ENCODE measurements at regions not wholly inside any gene's neighbourhood (a gene's known extent, or its start where the extent isn't known, plus 50 kb on each side); places are given as distances from the start of the nearest gene placed in this dataset.
"Not testable (repeated sequence)": the region's sequence is repeated elsewhere in the genome, so short reads cannot be mapped to it uniquely, and the experiment has no call there.

DNA sequence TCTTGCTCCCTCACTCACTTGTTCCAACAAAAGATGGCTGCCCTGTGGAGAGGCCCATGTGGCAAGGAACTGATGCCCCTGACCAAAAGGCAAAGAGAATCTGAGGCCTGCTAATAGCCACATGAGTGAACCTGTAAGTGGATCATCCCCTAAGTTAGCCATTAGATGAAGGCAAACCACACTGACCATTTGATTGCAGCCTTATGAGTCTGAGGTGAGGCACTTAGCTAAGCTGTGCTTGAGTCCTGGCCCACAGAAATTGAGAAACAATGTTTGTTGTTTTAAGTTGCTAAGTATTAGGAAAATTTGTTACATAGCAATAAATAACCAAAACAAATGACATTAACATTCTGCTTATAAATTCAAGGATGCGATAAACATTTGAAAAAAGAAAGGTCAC, 100.1 kb upstream of the BET1 start:
- DNase-seq (ENCODE audit: low spot score), result no peak

DNA sequence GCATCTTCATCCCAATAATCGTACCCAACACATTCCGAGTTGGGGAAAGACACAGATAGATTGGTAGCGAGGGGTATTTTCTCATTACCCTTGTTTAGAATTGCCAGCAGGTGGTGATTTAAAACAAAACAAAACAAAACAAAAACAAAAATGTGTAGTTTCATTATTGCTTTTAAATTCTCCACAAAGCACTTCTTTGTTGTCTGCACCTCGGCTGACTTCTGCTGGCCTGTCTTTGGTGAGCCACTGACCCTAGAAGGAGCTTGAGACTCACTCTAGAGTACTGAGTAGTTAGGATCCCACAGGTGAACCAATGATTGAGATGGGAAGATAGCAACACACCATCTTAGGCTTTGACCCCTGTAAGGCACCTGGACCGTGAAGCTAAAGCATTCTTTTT, 105.4 kb upstream of the BET1 start:
- DNase-seq (ENCODE audit: low spot score), result no peak

DNA sequence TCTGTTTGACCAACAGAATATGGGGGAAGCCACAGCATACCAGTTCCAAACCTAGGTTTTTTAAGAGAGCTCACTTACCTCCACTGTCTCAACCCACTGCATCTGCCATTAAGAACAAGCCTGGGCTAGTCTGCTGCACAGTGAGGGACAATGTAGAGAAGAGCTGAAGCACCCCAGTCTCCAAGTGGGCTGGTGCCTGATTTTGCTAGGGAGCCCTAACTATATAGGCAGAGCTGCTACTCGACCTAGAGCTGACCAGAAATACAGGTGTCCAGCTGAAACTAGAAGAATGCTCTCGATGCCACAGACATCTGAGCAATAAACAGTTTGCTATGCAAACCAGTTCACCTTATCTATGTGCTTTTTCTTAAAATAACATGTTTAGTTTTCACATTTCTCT, 106.9 kb upstream of the BET1 start:
- DNase-seq (ENCODE audit: low spot score), result no peak

DNA sequence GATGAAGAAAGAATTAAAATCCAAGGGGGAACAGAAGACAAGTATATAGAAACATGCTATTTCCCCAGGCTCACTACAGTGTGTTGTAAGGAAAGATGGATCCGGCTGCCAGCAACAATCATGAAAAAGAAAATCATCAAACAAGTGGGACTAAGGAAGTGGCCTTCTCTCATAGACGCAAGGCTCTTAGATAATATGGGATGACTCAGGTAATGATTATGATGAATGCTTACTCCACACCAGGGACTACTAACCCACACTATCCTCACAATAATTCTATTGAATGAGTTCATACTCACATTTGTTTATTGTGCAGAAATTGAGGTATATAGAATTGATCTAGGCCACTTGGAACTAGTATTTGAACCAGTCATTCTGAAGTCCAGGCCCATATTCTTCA, 111.2 kb upstream of the BET1 start:
- DNase-seq (ENCODE audit: low spot score), result no peak

DNA sequence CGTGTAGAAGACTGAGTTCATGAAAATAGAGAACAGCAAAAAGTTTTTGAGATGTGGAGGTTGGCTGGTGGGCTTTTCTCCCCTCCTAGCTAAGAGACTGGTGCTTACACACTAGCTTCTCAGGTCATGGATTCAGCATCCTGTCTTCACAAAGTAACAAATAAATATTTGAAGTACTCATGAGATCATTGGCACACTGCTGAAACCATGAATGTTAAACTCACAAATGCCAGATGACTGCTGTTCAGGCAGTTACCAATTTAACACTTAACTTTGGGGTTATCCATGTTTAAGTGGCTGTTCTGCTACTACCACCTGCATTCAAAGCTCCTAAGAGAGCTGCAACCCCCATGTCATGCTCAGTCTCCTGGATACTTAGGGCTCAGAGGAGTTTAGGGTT, 119.0 kb upstream of the BET1 start:
- DNase-seq (ENCODE audit: low spot score), result no peak

DNA sequence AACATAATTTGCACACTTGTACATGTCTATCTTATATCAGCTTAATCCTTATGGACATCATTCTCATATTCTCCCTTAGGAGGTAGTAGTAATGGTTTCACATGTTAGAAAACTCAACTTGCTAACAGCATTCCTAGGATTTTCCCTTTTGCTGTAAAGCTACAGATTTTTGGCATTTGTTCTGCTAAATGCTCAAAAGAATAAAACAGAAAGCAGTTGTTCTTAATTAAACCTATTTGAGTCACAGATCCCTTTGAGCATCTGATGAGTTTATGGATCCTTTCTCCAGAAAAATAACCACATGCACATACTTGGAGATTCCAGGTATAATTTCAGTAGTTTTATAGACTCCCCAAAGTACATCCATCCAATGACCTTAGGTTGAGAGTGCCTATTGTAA, 122.9 kb upstream of the BET1 start:
- DNase-seq (ENCODE audit: low spot score), result no peak

DNA sequence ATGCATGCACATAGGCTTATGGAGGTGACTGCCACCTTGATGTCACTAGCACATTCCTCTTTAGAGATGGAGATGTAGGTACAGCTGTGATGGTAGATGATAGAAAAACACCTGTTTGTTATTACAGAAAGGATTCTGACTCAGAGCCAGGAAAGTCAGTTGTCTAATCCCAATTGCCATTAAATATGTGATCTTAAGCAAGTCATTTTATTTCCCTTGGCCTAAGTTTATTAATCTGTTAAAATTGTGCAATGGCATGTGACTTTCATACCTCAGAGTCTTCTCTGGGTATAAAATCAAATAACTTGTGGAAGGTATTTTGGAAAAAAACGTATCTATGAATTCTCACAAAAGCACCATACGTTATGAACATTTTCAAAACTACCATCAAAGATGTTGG, 123.9 kb upstream of the BET1 start:
- DNase-seq (ENCODE audit: low spot score), result no peak

DNA sequence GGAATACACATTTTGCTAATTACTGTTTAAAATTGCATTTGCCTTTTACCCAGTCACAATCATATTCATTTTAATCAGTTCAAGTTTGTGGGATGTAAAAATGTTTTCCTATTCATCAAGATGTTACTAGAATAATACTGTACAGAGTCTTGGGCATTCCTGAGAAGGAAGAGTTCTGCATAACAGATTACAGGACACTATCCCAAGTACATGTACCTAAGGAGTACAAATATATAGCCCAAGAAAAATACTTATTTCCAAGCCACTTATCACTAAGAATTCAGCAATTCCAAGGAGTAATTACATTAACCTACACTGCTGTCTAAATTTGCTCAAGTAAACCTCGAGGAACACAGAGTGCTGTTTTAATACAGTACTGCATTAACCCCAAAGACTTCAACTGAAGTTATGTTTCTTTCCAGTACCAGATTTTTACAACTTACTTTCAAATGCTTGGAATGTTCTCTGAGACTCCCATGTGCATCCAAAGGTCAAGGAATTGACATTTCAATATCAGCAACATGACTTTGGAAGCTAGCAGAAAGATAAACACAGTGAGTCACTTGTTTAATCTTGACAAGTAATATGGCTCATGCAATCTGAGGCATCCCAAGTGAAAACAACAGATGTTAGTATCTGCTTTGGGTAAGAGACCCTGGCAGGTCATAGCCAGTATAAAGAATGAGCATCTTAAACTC, 125.4 kb upstream of the BET1 start:
- DNase-seq (ENCODE audit: low spot score), result no peak

DNA sequence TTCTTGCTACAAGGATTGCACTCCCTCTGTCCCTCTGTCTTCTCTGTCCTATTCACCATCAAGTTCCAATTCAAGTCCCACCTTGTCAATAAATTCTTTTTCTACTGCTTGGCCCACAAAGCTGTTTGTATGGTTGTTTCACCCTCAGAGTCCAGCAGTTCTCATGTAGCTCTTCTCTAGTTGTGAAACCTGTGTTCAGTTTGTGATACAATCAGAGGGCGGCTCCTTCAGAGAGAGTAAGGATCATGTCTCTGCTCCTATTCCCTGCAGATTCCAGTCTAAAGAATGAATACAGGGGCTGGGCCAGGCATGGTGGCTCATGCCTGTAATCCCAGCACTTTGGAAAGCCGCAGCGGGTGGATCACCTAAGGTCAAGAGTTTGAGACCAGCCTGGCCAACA, 126.6 kb upstream of the BET1 start:
- DNase-seq (ENCODE audit: low spot score), result no peak

DNA sequence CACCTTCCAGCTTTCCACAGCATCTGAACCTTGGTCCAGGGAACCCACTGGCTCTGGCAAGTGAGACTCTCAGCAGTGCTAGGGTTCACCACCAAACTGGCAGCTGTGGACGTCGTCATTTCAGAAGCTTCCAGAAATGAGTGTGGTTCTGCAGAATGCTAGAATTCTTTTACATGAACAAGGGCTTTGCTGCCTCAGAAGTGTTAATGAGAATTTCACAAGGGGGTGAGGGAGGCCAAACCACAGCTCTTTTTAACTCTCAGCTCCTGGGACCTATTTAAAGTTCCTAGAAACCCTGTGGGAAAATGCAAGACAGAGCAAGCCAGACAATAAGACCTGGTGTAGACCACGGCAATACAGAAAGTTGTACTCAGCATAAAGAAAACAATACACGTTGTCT, 129.3 kb upstream of the BET1 start:
- DNase-seq (ENCODE audit: low spot score), result no peak

DNA sequence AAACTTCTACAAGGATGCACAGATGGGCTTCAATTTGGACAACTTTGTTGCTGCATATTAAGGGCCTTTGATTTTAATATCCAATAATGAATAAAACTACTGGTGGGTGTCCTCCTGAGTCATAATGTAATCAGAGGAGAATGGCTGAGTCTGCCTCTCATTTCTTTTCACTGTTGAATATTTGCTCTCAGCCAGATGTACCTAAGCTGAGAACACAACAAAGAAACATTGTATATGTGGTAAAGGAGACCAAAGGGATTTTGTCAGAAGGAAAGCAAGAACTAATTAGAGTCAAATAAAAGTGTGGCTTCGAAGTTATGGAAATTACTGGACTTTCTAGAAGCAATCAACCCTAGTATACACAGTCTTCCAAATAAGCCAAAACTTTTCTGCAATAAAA, 131.0 kb upstream of the BET1 start:
- no peak for DNase-seq (ENCODE audit: low spot score)

DNA sequence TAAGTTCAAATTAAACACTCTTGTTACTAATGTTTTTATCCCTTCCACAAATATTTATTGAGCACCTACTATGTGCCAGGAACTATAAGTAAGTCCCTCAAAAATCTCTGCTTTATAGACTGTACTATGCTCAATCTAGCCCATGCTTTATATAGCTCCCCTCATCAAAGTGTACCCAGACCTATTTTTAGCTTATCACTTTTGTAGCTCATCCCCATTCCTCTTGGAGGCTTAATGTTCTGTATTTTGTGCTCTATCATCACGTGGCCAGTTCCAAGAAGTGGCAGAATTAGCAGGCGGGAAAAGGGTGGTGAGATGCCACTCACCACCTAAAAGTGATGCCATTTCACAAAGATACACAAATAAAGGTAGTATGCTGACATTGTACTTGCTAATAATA, 138.1 kb upstream of the BET1 start:
- no peak for DNase-seq (ENCODE audit: low spot score)

DNA sequence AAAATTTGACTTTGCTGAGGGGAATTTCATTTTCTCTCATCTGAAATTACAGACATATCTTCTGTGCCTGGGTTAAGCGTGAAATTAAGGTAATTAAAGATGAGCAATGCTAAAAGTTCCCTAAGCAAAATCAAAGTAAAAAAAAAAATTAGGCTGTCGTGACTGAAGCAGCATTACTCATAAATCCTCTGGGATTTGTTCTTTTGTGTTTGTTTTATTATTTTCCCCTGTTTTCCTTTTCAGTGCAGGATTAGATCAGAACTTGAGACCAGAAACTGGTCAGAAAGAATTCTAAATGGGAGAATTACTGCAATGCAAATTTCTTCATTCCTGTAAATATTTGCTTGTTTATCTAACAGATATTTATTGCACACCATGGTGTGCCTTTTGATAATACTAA, 141.4 kb upstream of the BET1 start:
- no peak for DNase-seq (ENCODE audit: low spot score)

DNA sequence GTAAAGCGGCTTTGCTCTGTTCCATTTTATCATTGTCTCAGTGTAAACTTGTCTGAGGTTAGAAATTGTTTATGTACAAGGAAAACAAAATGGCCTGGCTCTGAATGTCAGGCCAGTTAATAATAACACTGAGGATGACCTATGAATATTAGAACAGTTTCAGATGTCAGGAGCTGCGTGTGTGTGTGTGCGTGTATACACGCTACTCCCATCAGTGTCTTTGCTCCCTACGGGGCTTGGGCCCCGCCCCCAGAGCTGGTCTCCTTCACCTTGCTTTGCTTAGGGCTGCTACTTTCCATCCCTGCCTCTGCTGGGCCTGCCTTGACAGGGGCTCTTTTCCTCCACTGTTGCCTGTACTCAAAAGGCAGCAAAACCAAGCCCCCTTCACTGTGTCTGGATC, 142.3 kb upstream of the BET1 start:
- DNase-seq (ENCODE audit: low spot score), result no peak

DNA sequence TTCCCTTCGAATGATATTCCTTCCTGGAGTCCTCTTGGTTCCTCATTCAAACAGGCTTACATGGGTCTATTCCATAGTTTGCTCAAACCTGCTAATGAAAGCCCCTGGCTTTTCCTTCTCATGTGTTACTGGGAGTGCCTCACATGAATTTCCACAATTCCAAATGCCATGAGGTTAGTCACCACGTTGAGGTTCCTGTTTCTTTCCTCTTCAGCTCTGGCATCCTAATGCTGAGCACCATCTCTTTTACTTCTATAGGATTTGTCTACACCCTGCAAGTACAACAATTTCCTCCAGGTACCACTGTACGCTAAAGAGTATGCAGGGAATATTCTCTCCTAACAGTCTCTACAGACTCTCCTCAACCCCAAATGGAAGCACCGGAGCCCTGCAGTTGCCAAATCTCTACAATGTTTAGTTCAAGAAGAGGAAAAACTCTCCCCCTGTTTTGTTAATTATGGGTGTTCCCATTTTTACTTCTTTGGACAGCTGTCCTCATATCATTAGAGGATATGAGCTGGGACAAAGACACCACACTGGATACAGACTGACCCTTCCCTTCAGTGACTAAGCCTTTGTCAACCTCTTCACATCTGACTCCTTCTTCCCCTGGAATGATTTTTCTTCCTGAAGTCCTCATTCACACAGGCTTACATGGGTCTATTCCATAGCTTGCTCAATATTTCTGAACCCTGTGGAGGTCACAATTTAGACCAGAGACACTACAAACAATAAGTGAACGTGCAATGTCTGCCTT, 145.8 kb upstream of the BET1 start:
- DNase-seq (ENCODE audit: low spot score), result no peak

DNA sequence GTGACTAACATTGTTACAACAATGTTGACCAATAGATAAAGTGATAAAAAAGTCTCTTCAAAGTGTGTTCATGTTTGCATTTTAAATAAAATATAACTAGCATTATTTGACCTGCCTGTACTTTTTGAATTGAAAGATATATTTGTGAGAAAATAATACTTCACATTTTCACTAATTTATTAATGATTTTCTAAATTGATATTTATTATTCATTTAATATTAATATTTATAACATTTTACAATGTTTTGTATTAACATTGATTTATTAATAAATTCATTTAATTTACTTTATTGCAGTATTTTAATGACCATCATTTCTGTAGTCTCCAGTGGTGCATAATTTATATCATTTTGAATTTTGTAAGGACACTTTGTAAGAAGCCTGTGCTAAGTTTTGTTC, 150.0 kb upstream of the BET1 start:
- no peak for DNase-seq (ENCODE audit: low spot score)

DNA sequence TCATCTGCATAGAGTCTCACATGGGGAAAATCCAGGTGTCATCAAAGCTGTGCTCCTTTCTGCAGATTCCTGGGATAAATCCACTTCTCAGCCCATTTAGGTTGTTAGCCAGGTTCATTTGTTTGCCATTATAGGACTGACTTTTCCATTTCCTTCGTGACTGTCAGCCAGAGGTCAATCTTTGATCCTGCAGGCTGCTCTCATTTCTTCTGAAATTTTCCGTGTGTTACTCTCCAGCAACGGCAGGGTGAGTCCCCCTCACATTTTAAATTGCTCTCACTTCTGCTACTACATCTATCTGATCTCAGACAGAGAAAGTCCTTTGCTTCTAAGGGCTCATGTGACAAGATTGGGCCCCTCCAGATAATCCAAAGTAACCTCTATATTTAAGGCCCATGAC, 150.7 kb upstream of the BET1 start:
- DNase-seq (ENCODE audit: low spot score), result no peak

DNA sequence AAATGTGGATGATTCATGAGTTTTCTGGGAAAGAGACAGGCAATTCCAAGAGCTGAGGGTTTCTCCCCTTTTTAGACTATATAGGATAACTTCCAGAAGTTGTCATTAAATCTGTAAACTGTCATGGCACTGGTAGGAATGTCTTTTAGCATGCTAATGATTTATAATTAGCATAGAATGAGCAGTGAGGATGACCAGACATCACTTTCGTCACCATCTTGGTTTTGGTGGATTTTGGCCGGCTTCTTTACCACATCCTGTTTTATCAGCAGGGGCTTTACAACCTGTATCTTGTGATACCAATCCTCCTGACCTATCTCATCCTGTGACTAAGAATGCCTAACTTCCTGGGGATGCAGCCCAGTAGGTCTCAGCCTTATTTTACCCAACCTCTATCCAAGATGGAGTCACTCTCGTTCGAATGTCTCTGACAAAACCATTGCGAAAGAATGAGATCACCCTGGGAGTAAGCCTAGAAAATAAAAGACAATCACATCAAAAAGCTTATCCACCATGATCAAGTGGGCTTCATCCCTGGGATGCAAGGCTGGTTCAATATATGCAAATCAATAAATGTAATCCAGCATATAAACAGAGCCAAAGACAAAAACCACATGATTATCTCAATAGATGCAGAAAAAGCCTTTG, 153.6 kb upstream of the BET1 start:
- not testable (repeated sequence) for DNase-seq (ENCODE audit: low spot score)

DNA sequence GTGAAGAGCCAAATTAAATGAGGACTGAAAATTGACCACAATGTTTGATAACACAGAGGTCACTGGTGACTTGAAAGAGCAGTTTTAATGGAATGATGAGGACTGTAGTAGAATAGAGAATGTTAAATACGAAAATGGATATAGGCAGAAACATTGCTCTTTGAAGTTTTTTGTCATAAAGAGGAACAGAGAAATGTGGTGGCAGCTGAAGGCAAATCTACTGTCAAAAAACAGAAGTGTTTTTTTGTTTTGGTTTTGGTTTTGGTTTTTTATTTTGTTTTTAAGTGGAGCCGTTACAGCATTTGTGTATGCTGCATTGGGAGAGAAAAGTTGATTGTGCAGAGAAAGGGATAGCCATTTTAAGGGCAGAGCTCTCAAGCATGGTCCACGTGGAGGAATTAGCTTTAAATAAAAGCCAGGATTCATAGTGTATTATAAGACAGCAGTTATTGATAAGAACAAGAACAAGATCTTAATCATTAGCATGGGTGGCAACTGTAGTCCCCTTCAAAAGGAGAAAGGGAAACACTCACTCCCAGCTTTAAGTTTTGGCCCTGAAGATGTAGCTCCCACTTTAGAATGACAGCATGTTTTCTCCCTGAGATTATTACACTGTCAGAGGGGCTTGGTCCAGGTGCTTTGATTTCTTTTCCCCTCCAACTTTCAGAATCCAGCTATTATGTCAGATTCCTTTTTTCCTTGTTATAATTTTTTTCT, 156.7 kb upstream of the BET1 start:
- DNase-seq (ENCODE audit: low spot score), result no peak

DNA sequence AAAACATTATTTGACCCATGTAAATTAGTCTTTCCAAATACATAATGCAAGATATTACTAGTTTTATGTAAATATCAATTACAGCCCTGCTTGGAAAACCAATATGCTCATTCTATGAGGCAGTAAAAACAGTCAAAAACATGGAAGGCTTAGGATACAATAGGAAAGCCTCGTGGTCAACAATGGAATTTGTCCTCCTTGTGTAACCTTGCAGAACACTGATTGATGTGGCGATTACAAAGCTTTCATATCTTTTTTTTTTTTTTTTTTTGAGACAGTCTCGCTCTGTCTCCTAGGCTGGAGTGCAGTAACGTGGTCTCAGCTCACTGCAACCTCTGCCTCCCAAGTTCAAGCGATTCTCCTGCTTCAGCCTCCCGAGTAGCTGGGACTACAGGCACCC, 157.3 kb upstream of the BET1 start:
- DNase-seq (ENCODE audit: low spot score), result no peak

DNA sequence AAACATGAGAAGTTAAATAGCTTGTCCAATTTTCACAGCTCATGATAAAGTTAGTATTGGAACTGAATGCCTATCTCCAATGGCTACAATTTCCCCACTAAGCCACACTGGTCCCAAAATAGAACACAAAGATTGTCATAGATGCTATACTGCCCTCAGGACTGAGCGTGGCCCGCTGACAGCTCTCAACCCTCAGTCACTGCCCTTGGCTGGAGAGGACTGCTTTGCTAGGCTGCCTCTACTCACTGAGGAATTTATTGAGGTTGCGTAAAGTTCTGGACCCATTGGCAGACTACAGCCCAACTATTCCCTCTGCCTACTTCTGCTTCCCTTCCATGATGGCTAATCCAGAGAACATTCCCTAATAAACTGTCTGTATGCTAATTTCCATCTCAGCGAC, 165.5 kb upstream of the BET1 start:
- DNase-seq (ENCODE audit: low spot score), result no peak

DNA sequence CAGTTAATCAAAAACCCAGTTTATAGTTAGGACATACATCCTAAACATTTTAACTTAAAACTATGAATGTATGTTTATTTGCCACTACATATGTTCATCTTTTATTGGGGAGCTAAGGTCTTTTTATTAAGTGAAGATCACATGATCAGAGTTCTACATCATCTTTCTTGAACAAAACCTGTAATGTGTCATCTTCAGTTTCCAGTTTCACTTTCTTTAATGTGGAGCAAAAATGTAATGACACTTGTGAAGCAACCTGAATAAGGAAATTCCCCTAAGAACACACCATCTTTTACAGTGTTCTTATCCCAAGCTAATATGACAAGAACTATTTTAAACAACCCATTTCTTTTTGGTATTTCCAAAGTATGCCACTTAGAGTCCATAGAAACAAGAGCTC, 166.7 kb upstream of the BET1 start:
- DNase-seq (ENCODE audit: low spot score), result no peak

DNA sequence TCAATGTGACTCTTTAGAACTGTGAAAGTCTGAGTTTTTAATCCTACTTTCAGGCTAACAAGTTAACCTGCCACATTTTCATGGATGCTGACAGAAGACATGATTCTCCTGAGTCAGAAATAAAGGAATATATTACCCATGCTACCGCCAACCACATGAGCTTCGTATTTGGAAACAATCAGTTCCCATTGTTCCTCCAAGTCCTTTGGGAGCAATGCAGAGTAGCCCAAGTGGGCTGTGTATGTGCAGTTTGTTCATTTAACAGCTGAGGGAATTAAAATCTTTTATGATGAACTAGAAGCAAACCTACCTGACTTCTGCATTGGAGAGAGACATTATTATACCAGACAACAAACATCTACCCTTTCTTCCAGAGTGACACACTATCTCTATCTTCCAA, 169.3 kb upstream of the BET1 start:
- DNase-seq (ENCODE audit: low spot score), result no peak
